Calu3 (cell line): ENCODE measurements at regions not wholly inside any gene's neighbourhood (a gene's known extent, or its start where the extent isn't known, plus 50 kb on each side); places are given as distances from the start of the nearest gene placed in this dataset.
"Not testable (repeated sequence)": the region's sequence is repeated elsewhere in the genome, so short reads cannot be mapped to it uniquely, and the experiment has no call there.

Experiments
- BruUV-seq: library from RNA; stranded (reverse); fragments of 400-500 nt; replicated peaks from 2 replicates; lab custom pipeline; 2021; lab: Mats Ljungman, UMichigan
- CTCF ChIA-PET: fragments of 300-600 bp; sonication (Branson Sonifier 250); formaldehyde crosslinking; loops from one replicate; lab custom pipeline; 2022; ENCODE audit warnings: antibody characterized with exemption; lab: Charles Lee
- DNase-seq: peaks from one replicate; pipeline ENCODE4 v3.0.0; 2022
- H3K27ac Mint-ChIP-seq: one replicate; pipeline ENCODE4 v1.8.0; 2022; ENCODE audit warnings: mixed read lengths; ENCODE audit not compliant: unreplicated experiment
- H3K27me3 Mint-ChIP-seq: one replicate; pipeline ENCODE4 v1.8.0; 2022; ENCODE audit warnings: mixed read lengths; ENCODE audit not compliant: unreplicated experiment
- H3K36me3 Mint-ChIP-seq: one replicate; pipeline ENCODE4 v1.8.0; 2022; ENCODE audit warnings: mild to moderate bottlenecking, moderate library complexity, mixed read lengths; ENCODE audit not compliant: insufficient read depth, unreplicated experiment
- H3K4me1 Mint-ChIP-seq: one replicate; pipeline ENCODE4 v1.8.0; 2022; ENCODE audit warnings: mild to moderate bottlenecking, low read depth, mixed read lengths; ENCODE audit not compliant: unreplicated experiment
- H3K4me3 Mint-ChIP-seq: one replicate; pipeline ENCODE4 v1.8.0; 2022; ENCODE audit warnings: mild to moderate bottlenecking, low read depth, moderate library complexity, mixed read lengths; ENCODE audit not compliant: unreplicated experiment
- H3K9me3 Mint-ChIP-seq: one replicate; pipeline ENCODE4 v1.8.0; 2022; ENCODE audit warnings: low read depth, mixed read lengths; ENCODE audit not compliant: unreplicated experiment
- intact Hi-C: fragments of 100-400 bp; cut with micrococcal nuclease; formaldehyde crosslinking; loops from one replicate; pipeline ENCODE4 v1.10.0; 2022; ENCODE audit not compliant: unreplicated experiment
- TF ChIP-seq, protein P1 (sequence below): fragments of 200-600 bp; IDR thresholded peaks from one replicate; pipeline ENCODE4 v1.8.0; 2022; ENCODE audit warnings: antibody characterized with exemption; ENCODE audit not compliant: unreplicated experiment

DNA sequence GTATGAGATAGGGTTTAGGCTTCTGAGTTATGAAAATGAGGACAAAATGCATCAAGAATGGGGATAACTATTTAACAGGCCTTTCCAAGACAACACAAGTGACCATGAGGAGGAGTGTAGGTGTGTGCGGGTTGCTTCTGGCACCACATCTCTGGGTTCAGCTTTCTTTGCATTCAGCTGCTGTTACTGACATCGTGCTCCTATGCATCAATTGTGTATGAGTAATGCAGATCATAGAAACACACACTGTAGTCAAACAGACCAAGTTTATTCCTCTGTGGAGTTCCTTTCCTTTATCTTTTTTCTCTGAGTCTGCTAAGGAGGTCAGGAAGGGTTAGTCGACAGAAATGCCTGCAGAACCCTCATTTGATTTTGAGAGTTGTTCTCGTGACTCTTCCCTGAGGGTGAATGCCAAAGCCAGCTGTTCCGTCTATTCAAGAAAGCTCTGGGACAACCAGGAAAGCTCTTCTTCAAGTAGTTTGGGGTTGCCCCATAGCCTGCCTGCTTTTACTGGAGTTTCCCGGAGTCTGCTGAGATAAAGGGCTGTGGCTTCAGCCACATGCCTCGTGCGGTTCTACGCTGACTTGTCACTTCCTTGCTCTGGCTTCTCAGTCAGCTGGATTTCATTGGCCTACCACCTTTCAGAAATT, 136.7 kb upstream of the TLE3 start:
- no peak for DNase-seq
- Mint-ChIP-seq H3K27ac (no peak overlapping the region), H3K9me3 (peaks cover 13% of the 10 kb centered on the region), H3K36me3 (no peaks in the 10 kb centered on the region), H3K27me3 (peaks cover 58% of the 10 kb centered on the region), H3K4me1 (no peaks in the 10 kb centered on the region), H3K4me3 (no peak overlapping the region)
- intact Hi-C loops, result no loop called here
- TF ChIP-seq, protein P1, sequence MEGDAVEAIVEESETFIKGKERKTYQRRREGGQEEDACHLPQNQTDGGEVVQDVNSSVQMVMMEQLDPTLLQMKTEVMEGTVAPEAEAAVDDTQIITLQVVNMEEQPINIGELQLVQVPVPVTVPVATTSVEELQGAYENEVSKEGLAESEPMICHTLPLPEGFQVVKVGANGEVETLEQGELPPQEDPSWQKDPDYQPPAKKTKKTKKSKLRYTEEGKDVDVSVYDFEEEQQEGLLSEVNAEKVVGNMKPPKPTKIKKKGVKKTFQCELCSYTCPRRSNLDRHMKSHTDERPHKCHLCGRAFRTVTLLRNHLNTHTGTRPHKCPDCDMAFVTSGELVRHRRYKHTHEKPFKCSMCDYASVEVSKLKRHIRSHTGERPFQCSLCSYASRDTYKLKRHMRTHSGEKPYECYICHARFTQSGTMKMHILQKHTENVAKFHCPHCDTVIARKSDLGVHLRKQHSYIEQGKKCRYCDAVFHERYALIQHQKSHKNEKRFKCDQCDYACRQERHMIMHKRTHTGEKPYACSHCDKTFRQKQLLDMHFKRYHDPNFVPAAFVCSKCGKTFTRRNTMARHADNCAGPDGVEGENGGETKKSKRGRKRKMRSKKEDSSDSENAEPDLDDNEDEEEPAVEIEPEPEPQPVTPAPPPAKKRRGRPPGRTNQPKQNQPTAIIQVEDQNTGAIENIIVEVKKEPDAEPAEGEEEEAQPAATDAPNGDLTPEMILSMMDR, result no peak
- no TSS peak for BruUV-seq
- CTCF ChIA-PET, result interaction anchor here (0.6 to 1.0 kb wide), 2 partner anchors 12 to 15 kb away, joined by 3 to 4 read pairs; no protein-coding TSS in a partner anchor

DNA sequence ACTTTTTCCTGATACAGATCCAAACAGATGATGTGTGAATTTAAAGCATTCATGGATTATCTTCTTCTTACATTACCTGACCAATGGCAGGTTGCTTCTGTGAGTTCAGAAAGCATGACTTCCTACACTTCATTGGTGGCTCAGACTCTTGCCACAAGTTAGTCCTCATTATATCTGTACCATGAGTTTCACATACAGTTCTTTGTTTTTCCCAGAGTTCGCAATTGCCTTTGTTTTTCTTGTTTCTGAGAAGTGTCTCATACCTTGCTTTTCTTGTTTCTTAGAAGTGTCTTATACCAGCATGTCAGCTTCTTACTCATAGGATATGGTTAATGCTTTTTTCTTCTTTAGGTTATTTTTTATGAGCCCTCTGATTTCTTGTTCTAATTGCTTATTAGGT, 133.8 kb upstream of the TLE3 start:
- no peak for DNase-seq
- no TSS peak for BruUV-seq
- Mint-ChIP-seq H3K9me3 (peaks cover 13% of the 10 kb centered on the region), H3K27me3 (peaks cover 53% of the 10 kb centered on the region), H3K27ac (no peak overlapping the region), H3K4me1 (no peaks in the 10 kb centered on the region), H3K36me3 (no peaks in the 10 kb centered on the region), H3K4me3 (no peak overlapping the region)
- intact Hi-C loops, result no loop called here
- TF ChIP-seq, protein P1, result no peak
- CTCF ChIA-PET, result no interaction called here

DNA sequence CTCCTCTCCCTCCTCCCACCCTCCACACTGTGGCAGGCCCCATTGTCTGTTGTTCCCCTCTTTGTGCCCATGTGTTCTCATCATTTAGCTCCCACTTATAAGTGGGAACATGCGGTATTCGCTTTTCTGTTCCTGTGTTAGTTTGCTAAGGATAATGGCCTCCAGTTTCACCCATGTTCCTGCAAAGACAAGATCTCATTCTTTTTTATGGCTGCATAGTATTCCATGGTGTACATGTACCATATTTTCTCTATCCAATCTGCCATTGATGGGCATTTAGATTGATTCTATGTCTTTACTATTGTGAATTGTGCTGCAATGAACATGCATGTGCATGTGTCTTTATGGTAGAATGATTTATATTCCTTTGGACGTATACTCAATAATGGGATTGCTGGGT, 130.2 kb upstream of the TLE3 start:
- H3K27ac Mint-ChIP-seq, BruUV-seq, H3K4me1 Mint-ChIP-seq, DNase-seq, H3K36me3 Mint-ChIP-seq, H3K4me3 Mint-ChIP-seq, intact Hi-C loops: not testable (repeated sequence)
- CTCF ChIA-PET, result interaction anchor here (0.7 kb wide), 3 partner anchors 13 to 633 kb away, joined by 5 to 7 read pairs (median 7); no protein-coding TSS in a partner anchor
- peaks cover 13% of the 10 kb centered on the region for H3K9me3 Mint-ChIP-seq
- H3K27me3 Mint-ChIP-seq, result peaks cover 74% of the 10 kb centered on the region

DNA sequence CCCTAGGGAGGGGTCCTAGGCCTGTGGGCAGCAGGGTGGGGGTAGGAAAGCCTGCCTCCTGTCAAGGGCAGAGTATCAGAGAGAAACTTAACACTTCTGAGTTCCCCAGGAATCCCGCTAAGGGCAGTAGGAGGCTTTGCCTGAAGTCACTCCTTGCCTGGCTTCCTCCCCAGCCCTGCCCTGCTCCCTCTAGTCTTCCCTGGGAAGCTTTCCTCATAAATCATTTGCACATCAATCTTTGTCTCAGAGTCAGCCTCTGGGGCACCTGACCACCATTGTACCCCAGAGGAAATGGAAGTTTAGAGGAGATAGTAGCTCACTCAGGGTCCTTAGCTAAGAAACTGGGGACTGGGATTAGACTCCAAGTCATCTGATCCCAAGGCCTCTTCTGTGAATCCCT, 129.4 kb upstream of the TLE3 start:
- Mint-ChIP-seq H3K27ac (no peak overlapping the region), H3K9me3 (peaks cover 13% of the 10 kb centered on the region), H3K4me3 (no peak overlapping the region), H3K27me3 (peaks cover 74% of the 10 kb centered on the region), H3K4me1 (no peaks in the 10 kb centered on the region), H3K36me3 (no peaks in the 10 kb centered on the region)
- CTCF ChIA-PET, result interaction anchor here (0.7 kb wide), 2 partner anchors 12 to 632 kb away, joined by 7 read pairs; no protein-coding TSS in a partner anchor
- intact Hi-C loops, result no loop called here
- DNase-seq, result no peak
- TF ChIP-seq, protein P1, result no peak
- no TSS peak for BruUV-seq
